CD4-positive, alpha-beta memory T cell (primary cell): ENCODE measurements at regions not wholly inside any gene's neighbourhood (a gene's known extent, or its start where the extent isn't known, plus 50 kb on each side); places are given as distances from the start of the nearest gene placed in this dataset.
"Not testable (repeated sequence)": the region's sequence is repeated elsewhere in the genome, so short reads cannot be mapped to it uniquely, and the experiment has no call there.

Experiments used
- CTCF ChIA-PET: fragments of 350-600 bp; sonication (Branson Sonifier 250); formaldehyde crosslinking; loops from one replicate; lab custom pipeline; 2021; ENCODE audit warnings: inconsistent platforms; ENCODE audit not compliant: partially characterized antibody; lab: Charles Lee
- POLR2A ChIA-PET: fragments of 350-600 bp; sonication (Branson Sonifier 250); formaldehyde crosslinking; loops from one replicate; lab custom pipeline; 2021; ENCODE audit not compliant: partially characterized antibody; lab: Charles Lee
- DNase-seq, 5 donors: peaks; one replicate each; pipeline versions ENCODE4 v3.0.0 to v3.0.0-alpha.2; 2020 to 2022; ENCODE audit warnings: mixed read lengths in 1 of 5
- H3K27ac ChIP-seq: one replicate; pipeline ENCODE4 v1.7.0; 2013; ENCODE audit warnings: low read depth, low read length
- H3K27me3 ChIP-seq: 2 replicates; pipeline ENCODE4 v1.7.0; 2013; ENCODE audit warnings: mild to moderate bottlenecking, low read length, moderate library complexity; ENCODE audit not compliant: insufficient read depth
- H3K36me3 ChIP-seq: 2 replicates; pipeline ENCODE4 v1.7.0; 2013; ENCODE audit warnings: mild to moderate bottlenecking, low read length, moderate library complexity; ENCODE audit not compliant: insufficient read depth
- H3K4me1 ChIP-seq: 2 replicates; pipeline ENCODE4 v1.7.0; 2013; ENCODE audit warnings: mild to moderate bottlenecking, low read length, moderate library complexity; ENCODE audit not compliant: insufficient read depth
- H3K4me3 ChIP-seq, 2 donors: one replicate each; pipeline ENCODE4 v1.7.0; 2013; ENCODE audit warnings: low read length in 2 of 2, mild to moderate bottlenecking in 1 of 2
- H3K9me3 ChIP-seq, 2 donors: one replicate each; pipeline ENCODE4 v1.7.0; 2013; ENCODE audit warnings: low read length in 2 of 2, control low read depth in 1 of 2; ENCODE audit not compliant: control insufficient read depth in 1 of 2
- H3K27ac Mint-ChIP-seq, 7 donors: one replicate each; pipeline ENCODE4 v1.8.0; 2020 to 2021; ENCODE audit warnings: mixed read lengths in 7 of 7, mild to moderate bottlenecking in 6 of 7, inconsistent platforms in 3 of 7, moderate library complexity in 3 of 7
- H3K27me3 Mint-ChIP-seq, 2 donors: one replicate each; pipeline ENCODE4 v1.8.0; 2020 to 2021; ENCODE audit warnings: mixed read lengths in 2 of 2
- H3K36me3 Mint-ChIP-seq, 2 donors: one replicate each; pipeline ENCODE4 v1.8.0; 2020 to 2021; ENCODE audit warnings: mixed read lengths in 2 of 2, inconsistent platforms in 1 of 2, mild to moderate bottlenecking in 1 of 2
- H3K4me1 Mint-ChIP-seq, 4 donors: one replicate each; pipeline ENCODE4 v1.8.0; 2020 to 2021; ENCODE audit warnings: mixed read lengths in 4 of 4, mild to moderate bottlenecking in 1 of 4
- H3K4me3 Mint-ChIP-seq, 8 donors: one replicate each; pipeline ENCODE4 v1.8.0; 2020 to 2021; ENCODE audit warnings: mixed read lengths in 8 of 8, mild to moderate bottlenecking in 7 of 8, moderate library complexity in 6 of 8, inconsistent platforms in 3 of 8
- H3K9me3 Mint-ChIP-seq, 8 donors: one replicate each; pipeline ENCODE4 v1.8.0; 2020 to 2021; ENCODE audit warnings: mixed read lengths in 8 of 8, mild to moderate bottlenecking in 5 of 8, inconsistent platforms in 3 of 8, moderate library complexity in 1 of 8
- intact Hi-C: fragments of 100-400 bp; cut with micrococcal nuclease; formaldehyde crosslinking; loops from one replicate; pipeline ENCODE4 v1.15.1; 2023

DNA sequence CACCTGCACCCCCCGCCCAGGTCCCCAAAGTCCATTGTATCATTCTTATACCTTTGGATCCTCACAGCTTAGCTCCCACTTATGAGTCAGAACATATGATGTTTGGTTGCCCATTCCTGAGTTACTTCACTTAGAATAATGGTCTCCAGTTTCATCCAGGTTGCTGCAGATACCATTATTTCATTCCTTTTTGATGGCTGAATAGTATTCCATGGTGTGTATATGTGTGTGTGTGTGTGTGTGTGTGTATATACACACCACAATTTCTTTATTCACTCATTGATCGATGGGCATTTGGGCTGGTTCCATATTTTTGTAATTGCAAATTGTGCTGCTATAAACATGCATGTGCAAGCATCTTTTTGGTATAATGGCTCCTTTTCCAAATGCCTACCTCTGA is 125.4 kb downstream of the UTRN start:
- H3K27me3 ChIP-seq, H3K9me3 ChIP-seq, H3K4me3 ChIP-seq, H3K27ac ChIP-seq, DNase-seq, H3K27me3 Mint-ChIP-seq, CTCF ChIA-PET, H3K36me3 ChIP-seq, H3K9me3 Mint-ChIP-seq: not testable (repeated sequence)
- intact Hi-C loops: loop anchor here (5.0 kb wide), 1 partner anchor 58 kb away; no protein-coding TSS in a partner anchor
- peak overlapping the region in 4 of 8 donors; percentile 6 to 88 (median 52) for H3K4me3 Mint-ChIP-seq
- peaks cover 13 to 14% of the 10 kb centered on the region in 2 donors for H3K36me3 Mint-ChIP-seq
- peaks cover 45 to 81% (median 58%) of the 10 kb centered on the region in 4 donors for H3K4me1 Mint-ChIP-seq
- POLR2A ChIA-PET: interaction anchor here (1.4 kb wide), 1 partner anchor 124 kb away, joined by 3 read pairs; no protein-coding TSS in a partner anchor
- peak overlapping the region in 3 of 7 donors; percentile 32 to 71 (median 50) for H3K27ac Mint-ChIP-seq
- H3K4me1 ChIP-seq: peaks cover 44% of the 10 kb centered on the region

DNA sequence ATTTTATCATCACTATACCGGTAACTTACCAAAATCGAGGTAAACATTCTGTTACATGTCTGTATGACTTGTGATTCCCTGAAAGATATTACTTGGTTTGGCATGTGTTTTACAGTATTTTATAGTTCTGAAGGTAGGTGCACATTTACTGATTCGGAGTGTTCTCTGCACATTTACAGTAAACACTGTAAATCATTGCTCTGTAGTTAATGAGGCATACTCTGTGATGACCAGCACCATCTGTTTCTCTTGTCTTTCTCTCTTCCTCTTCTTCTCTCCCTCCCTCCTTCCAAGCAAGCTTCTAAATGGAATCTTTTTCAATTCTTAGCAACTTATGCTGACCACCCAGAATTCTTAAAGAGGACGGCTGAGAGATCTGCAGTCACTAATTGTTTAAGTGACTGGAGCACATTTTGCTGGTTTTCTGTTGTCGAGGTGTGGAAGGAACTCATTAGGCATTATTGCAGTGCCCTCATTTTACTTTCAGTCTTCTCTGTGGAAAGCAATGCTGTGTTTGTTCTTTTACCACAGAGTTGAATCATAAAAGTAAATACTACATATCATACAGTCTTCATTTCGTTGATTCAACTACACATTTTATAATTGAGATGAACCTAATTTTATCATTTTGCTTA is 126.5 kb downstream of the UTRN start:
- no peaks in the 10 kb centered on the region for H3K36me3 ChIP-seq
- peaks cover 0 to 2% (median 0%) of the 10 kb centered on the region in 8 donors for H3K9me3 Mint-ChIP-seq
- peaks cover 53 to 84% (median 67%) of the 10 kb centered on the region in 4 donors for H3K4me1 Mint-ChIP-seq
- H3K36me3 Mint-ChIP-seq: peaks cover 12 to 13% of the 10 kb centered on the region in 2 donors
- POLR2A ChIA-PET: no interaction called here
- H3K27ac ChIP-seq: no peak overlapping the region
- no peak overlapping the region for H3K4me3 ChIP-seq
- no peaks in the 10 kb centered on the region for H3K9me3 ChIP-seq
- peaks cover 50% of the 10 kb centered on the region for H3K4me1 ChIP-seq
- H3K27me3 Mint-ChIP-seq: no peaks in the 10 kb centered on the region
- DNase-seq: peak in 2 of 5 donors; percentile 5 to 17
- CTCF ChIA-PET: no interaction called here
- intact Hi-C loops: loop anchor here (5.0 kb wide), 1 partner anchor 59 kb away; no protein-coding TSS in a partner anchor
- peak overlapping the region; percentile 71 to 96 (median 84) for H3K27ac Mint-ChIP-seq
- no peaks in the 10 kb centered on the region for H3K27me3 ChIP-seq
- H3K4me3 Mint-ChIP-seq: peak overlapping the region; percentile 39 to 97 (median 82)

- no peaks in the 10 kb centered on the region for H3K27me3 ChIP-seq
- peak overlapping the region in 2 of 8 donors; percentile 61 to 63 for H3K4me3 Mint-ChIP-seq
- POLR2A ChIA-PET: interaction anchor here (0.7 to 1.2 kb wide), 2 partner anchors 34 to 69 kb away, joined by 3 read pairs; no protein-coding TSS in a partner anchor
- peaks cover 0 to 2% (median 0%) of the 10 kb centered on the region in 8 donors for H3K9me3 Mint-ChIP-seq
- H3K4me1 Mint-ChIP-seq: peaks cover 52 to 83% (median 65%) of the 10 kb centered on the region in 4 donors
- no peak overlapping the region for H3K4me3 ChIP-seq
- no peak overlapping the region for H3K27ac ChIP-seq
- H3K27ac Mint-ChIP-seq: peak overlapping the region in 2 of 7 donors; percentile 70 to 77
- no peaks in the 10 kb centered on the region for H3K9me3 ChIP-seq
- H3K4me1 ChIP-seq: peaks cover 59% of the 10 kb centered on the region
- H3K27me3 Mint-ChIP-seq: no peaks in the 10 kb centered on the region
- CTCF ChIA-PET: no interaction called here
- peaks cover 5 to 8% of the 10 kb centered on the region in 2 donors for H3K36me3 Mint-ChIP-seq
- no peaks in the 10 kb centered on the region for H3K36me3 ChIP-seq
- intact Hi-C loops: loop anchor here (5.0 kb wide), 1 partner anchor 61 kb away; no protein-coding TSS in a partner anchor
- peak in 1 of 5 donors; percentile 4 for DNase-seq
Observed at GRCh38 chr6:144413418-144413817, 128.3 kb downstream of the UTRN start.

DNA sequence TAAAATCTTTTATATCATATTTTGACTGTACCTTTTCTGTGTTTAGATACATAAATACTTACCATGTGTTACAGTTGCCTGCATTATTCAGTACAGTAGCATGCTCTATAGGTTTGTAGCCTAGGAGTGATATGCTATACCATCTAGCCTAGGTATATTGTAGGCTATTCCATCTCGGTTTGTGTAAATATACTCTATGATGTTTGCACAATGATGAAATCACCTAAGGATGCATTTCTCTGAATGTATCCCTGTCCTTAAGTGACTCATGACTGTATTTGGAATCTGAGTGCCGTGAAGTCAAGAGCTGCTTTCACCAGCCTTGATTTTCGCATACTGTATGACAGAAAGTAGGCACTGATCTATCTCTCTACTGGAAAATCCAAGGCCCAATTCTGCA is 129.9 kb downstream of the UTRN start:
- no peaks in the 10 kb centered on the region for H3K36me3 ChIP-seq
- no peak overlapping the region for H3K4me3 ChIP-seq
- no peaks in the 10 kb centered on the region for H3K27me3 Mint-ChIP-seq
- no peak for DNase-seq
- H3K4me3 Mint-ChIP-seq: no peak overlapping the region
- no peaks in the 10 kb centered on the region for H3K27me3 ChIP-seq
- no peaks in the 10 kb centered on the region for H3K9me3 ChIP-seq
- ChIA-PET CTCF (no interaction called here), POLR2A (no interaction called here)
- peaks cover 64% of the 10 kb centered on the region for H3K4me1 ChIP-seq
- H3K9me3 Mint-ChIP-seq: peaks cover 0 to 2% (median 0%) of the 10 kb centered on the region in 8 donors
- no peak overlapping the region for H3K27ac ChIP-seq
- H3K36me3 Mint-ChIP-seq: peaks cover 5% of the 10 kb centered on the region in 2 donors
- H3K27ac Mint-ChIP-seq: no peak overlapping the region
- H3K4me1 Mint-ChIP-seq: peaks cover 52 to 84% (median 66%) of the 10 kb centered on the region in 4 donors
- intact Hi-C loops: loop anchor here (5.0 kb wide), 1 partner anchor 128 kb away; the partner anchor contains the start of gene UTRN

- DNase-seq: no peak
- intact Hi-C loops: loop anchor here (5.0 kb wide), 1 partner anchor 129 kb away; the partner anchor contains the start of gene UTRN
- no peaks in the 10 kb centered on the region for H3K36me3 ChIP-seq
- Mint-ChIP-seq H3K27me3 (no peaks in the 10 kb centered on the region), H3K4me3 (peak overlapping the region in 1 of 8 donors; percentile 5), H3K4me1 (peaks cover 52 to 85% (median 64%) of the 10 kb centered on the region in 4 donors), H3K27ac (peak overlapping the region in 2 of 7 donors; percentile 0), H3K36me3 (peaks cover 5 to 7% of the 10 kb centered on the region in 2 donors), H3K9me3 (no peaks in the 10 kb centered on the region)
- H3K4me1 ChIP-seq: peaks cover 62% of the 10 kb centered on the region
- ChIA-PET POLR2A (no interaction called here), CTCF (no interaction called here)
- H3K27me3 ChIP-seq: no peaks in the 10 kb centered on the region
- no peak overlapping the region for H3K4me3 ChIP-seq
- no peaks in the 10 kb centered on the region for H3K9me3 ChIP-seq
- no peak overlapping the region for H3K27ac ChIP-seq
Observed at GRCh38 chr6:144415835-144416237, 130.7 kb downstream of the UTRN start.

DNA sequence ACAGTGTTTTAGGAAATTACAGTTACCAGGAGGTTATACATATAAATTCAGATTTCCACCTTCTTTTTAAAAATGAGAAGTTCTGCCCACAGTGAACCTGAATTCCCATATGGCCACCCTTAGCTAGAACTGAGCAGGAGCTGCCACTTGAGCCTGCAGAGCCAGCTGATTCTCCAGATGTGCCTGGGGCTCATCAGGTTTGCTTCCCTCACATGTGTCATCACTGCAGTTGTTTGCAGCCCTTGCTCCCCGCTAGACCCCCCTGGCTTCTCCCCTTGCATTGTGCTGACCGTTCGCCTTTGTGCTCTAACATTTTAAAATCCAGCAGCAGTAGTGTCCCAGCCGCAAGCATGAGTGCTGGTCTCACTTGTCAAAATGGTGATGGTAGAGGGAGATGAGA is 131.1 kb downstream of the UTRN start:
- Histone ChIP-seq H3K4me3 (no peak overlapping the region), H3K36me3 (no peaks in the 10 kb centered on the region), H3K4me1 (peaks cover 58% of the 10 kb centered on the region), H3K9me3 (no peaks in the 10 kb centered on the region), H3K27me3 (no peaks in the 10 kb centered on the region), H3K27ac (no peak overlapping the region)
- H3K4me1 Mint-ChIP-seq: peaks cover 48 to 81% (median 60%) of the 10 kb centered on the region in 4 donors
- peaks cover 1 to 7% of the 10 kb centered on the region in 2 donors for H3K36me3 Mint-ChIP-seq
- no peak for DNase-seq
- ChIA-PET CTCF (no interaction called here), POLR2A (no interaction called here)
- no peaks in the 10 kb centered on the region for H3K27me3 Mint-ChIP-seq
- peak overlapping the region in 1 of 8 donors; percentile 17 for H3K4me3 Mint-ChIP-seq
- H3K9me3 Mint-ChIP-seq: no peaks in the 10 kb centered on the region
- intact Hi-C loops: loop anchor here (5.0 kb wide), 1 partner anchor 129 kb away; the partner anchor contains the start of gene UTRN
- peak overlapping the region in 2 of 7 donors; percentile 0 to 67 for H3K27ac Mint-ChIP-seq

DNA sequence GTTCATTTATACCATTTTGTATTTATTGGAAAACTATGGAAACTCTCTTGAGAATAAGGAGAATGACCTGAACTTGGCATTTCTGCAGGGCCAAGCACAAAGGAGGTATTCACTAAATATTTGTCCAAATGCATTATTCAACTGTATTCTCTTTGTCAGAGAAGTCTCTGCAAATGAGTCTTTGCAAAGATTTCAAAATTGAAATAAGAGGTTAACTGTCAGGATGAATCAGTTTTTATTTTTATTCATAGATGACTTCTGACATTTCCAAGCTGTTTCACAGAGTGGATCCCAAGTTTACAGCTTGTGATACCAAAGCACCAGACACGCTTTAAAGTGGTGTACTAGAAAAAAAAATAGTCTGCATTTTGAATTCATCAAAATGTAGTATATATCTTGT is 131.6 kb downstream of the UTRN start:
- DNase-seq: no peak
- Mint-ChIP-seq H3K4me1 (peaks cover 44 to 76% (median 54%) of the 10 kb centered on the region in 4 donors), H3K36me3 (peaks cover 1 to 6% of the 10 kb centered on the region in 2 donors), H3K27ac (peak overlapping the region in 2 of 7 donors; percentile 4 to 15), H3K4me3 (no peak overlapping the region), H3K27me3 (no peaks in the 10 kb centered on the region), H3K9me3 (no peaks in the 10 kb centered on the region)
- Histone ChIP-seq H3K36me3 (no peaks in the 10 kb centered on the region), H3K4me1 (peaks cover 52% of the 10 kb centered on the region), H3K4me3 (no peak overlapping the region), H3K27ac (no peak overlapping the region), H3K27me3 (no peaks in the 10 kb centered on the region), H3K9me3 (no peaks in the 10 kb centered on the region)
- intact Hi-C loops: loop anchor here (5.0 kb wide), 1 partner anchor 129 kb away; the partner anchor contains the start of gene UTRN
- ChIA-PET CTCF (no interaction called here), POLR2A (no interaction called here)
